H1 (cell line): ENCODE measurements at regions not wholly inside any gene's neighbourhood (a gene's known extent, or its start where the extent isn't known, plus 50 kb on each side); places are given as distances from the start of the nearest gene placed in this dataset.

ENCODE experiments used
- CTCF ChIA-PET: fragments of 300-600 bp; sonication (Branson Sonifier 250); formaldehyde crosslinking; loops from one replicate; lab custom pipeline; 2021; ENCODE audit not compliant: partially characterized antibody; lab: Charles Lee
- POLR2A ChIA-PET: fragments of 300-600 bp; sonication (Branson Sonifier 250); formaldehyde crosslinking; loops from one replicate; lab custom pipeline; 2021; ENCODE audit warnings: inconsistent platforms; ENCODE audit not compliant: partially characterized antibody; lab: Charles Lee
- DNase-seq, 2 experiments: peaks; one replicate each; pipeline versions ENCODE4 v3.0.0 to v3.0.0-alpha.2; 2010 to 2022; ENCODE audit warnings: low spot score in 2 of 2, low read depth in 1 of 2, mixed read lengths in 1 of 2
- FAIRE-seq: peaks from 2 replicates; lab custom pipeline; 2011; peaks lifted over from hg19 to GRCh38; lab: Jason Lieb, UNC
- H2AFZ ChIP-seq: 2 replicates; pipeline ENCODE4 v1.8.1; 2012; ENCODE audit warnings: low read length, inconsistent platforms
- H2AK5ac ChIP-seq: 2 replicates; pipeline ENCODE4 v1.6.1; 2013; ENCODE audit warnings: low read depth, low read length
- H2BK120ac ChIP-seq: replicated peaks from 2 replicates; pipeline ENCODE3; 2013; ENCODE audit warnings: low read depth, low read length, inconsistent platforms
- H2BK12ac ChIP-seq: 2 replicates; pipeline ENCODE4 v1.6.1; 2013; ENCODE audit warnings: low read depth, low read length
- H2BK15ac ChIP-seq: 2 replicates; pipeline ENCODE4 v1.6.1; 2013; ENCODE audit warnings: low read length
- H2BK20ac ChIP-seq: 2 replicates; pipeline ENCODE4 v1.6.1; 2013; ENCODE audit warnings: low read length
- H2BK5ac ChIP-seq: 2 replicates; pipeline ENCODE4 v1.6.1; 2013; ENCODE audit warnings: low read depth, low read length
- H3K14ac ChIP-seq: 2 replicates; pipeline ENCODE4 v1.6.1; 2013; ENCODE audit warnings: inconsistent platforms; ENCODE audit not compliant: insufficient read length
- H3K18ac ChIP-seq: 2 replicates; pipeline ENCODE4 v1.6.1; 2013; ENCODE audit warnings: low read length; ENCODE audit errors: extremely low read depth
- H3K23ac ChIP-seq: 2 replicates; pipeline ENCODE4 v1.6.1; 2013; ENCODE audit warnings: inconsistent platforms; ENCODE audit not compliant: insufficient read length
- H3K23me2 ChIP-seq: 2 replicates; pipeline ENCODE4 v1.6.1; 2013; ENCODE audit warnings: low read depth, low read length
- H3K27ac ChIP-seq: 2 replicates; pipeline ENCODE4 v1.6.1; 2011; ENCODE audit warnings: low read depth, low read length, inconsistent platforms
- H3K27me3 ChIP-seq, 4 experiments: replicated peaks in 1 of 4; 1 replicate in 1 of 4; 2 replicates in 3 of 4; pipeline versions ENCODE4 v1.6.1 to v1.8.1; 2011 to 2013; ENCODE audit warnings: low read length in 3 of 4, mild to moderate bottlenecking in 3 of 4, inconsistent platforms in 2 of 4, mixed read lengths in 2 of 4, moderate library complexity in 1 of 4; ENCODE audit not compliant: control insufficient read depth in 3 of 4, insufficient read depth in 3 of 4; ENCODE audit errors: extremely low read depth in 1 of 4
- H3K36me3 ChIP-seq, 4 experiments: 2 replicates each; pipeline versions ENCODE4 v1.6.1 to v1.8.1; 2011 to 2013; ENCODE audit warnings: mild to moderate bottlenecking in 4 of 4, low read length in 3 of 4, moderate library complexity in 2 of 4, control low read depth in 1 of 4, inconsistent platforms in 1 of 4; ENCODE audit not compliant: insufficient read depth in 4 of 4, control insufficient read depth in 2 of 4
- H3K4ac ChIP-seq: replicated peaks from 2 replicates; pipeline ENCODE3; 2013; ENCODE audit warnings: low read length, low read depth, mixed read lengths, inconsistent platforms; ENCODE audit not compliant: insufficient read length
- H3K4me1 ChIP-seq, 4 experiments: replicated peaks in 1 of 4; 1 replicate in 1 of 4; 2 replicates in 3 of 4; pipeline versions ENCODE4 v1.6.1 to v1.8.1; 2011 to 2013; ENCODE audit warnings: low read length in 3 of 4, inconsistent platforms in 2 of 4, mixed read lengths in 1 of 4; ENCODE audit not compliant: insufficient read depth in 4 of 4, control insufficient read depth in 3 of 4
- H3K4me2 ChIP-seq, 2 experiments: 2 replicates each; pipeline versions ENCODE4 v1.6.1 to v1.8.1; 2011 to 2013; ENCODE audit warnings: low read depth in 2 of 2, low read length in 2 of 2, control low read depth in 1 of 2, inconsistent platforms in 1 of 2, mild to moderate bottlenecking in 1 of 2; ENCODE audit not compliant: insufficient read depth in 1 of 2
- H3K4me3 ChIP-seq, 4 experiments: fragments of 200-600, 300-600 bp in 1 of 4; sonication (generic), shearing (Covaris generic), sonication (Bioruptor Twin) in 1 of 4; 2 replicates each; pipeline versions ENCODE4 v1.5.1 to v1.8.1; 2011 to 2016; ENCODE audit warnings: low read length in 4 of 4, low read depth in 3 of 4, control low read depth in 2 of 4, inconsistent platforms in 2 of 4, mild to moderate bottlenecking in 2 of 4, mixed read lengths in 1 of 4, moderate library complexity in 1 of 4; ENCODE audit not compliant: insufficient read depth in 2 of 4; ENCODE audit errors: extremely low read depth in 1 of 4
- H3K56ac ChIP-seq: replicated peaks from 2 replicates; pipeline ENCODE3; 2013; ENCODE audit warnings: low read depth, mild to moderate bottlenecking, mixed read lengths, low read length, inconsistent platforms; ENCODE audit not compliant: insufficient read length
- H3K79me1 ChIP-seq: 2 replicates; pipeline ENCODE4 v1.6.1; 2013; ENCODE audit warnings: low read depth, low read length, control low read depth
- H3K79me2 ChIP-seq, 2 experiments: 2 replicates each; pipeline versions ENCODE4 v1.6.1 to v1.8.1; 2012 to 2013; ENCODE audit warnings: low read length in 2 of 2, mild to moderate bottlenecking in 2 of 2, inconsistent platforms in 1 of 2; ENCODE audit not compliant: insufficient read depth in 2 of 2, control insufficient read depth in 1 of 2
- H3K9ac ChIP-seq, 4 experiments: replicated peaks in 1 of 4; 1 replicate in 1 of 4; 2 replicates in 3 of 4; pipeline versions ENCODE4 v1.6.1 to v1.8.1; 2011 to 2013; ENCODE audit warnings: low read depth in 3 of 4, low read length in 3 of 4, control low read depth in 2 of 4, mild to moderate bottlenecking in 2 of 4, moderate library complexity in 2 of 4, inconsistent platforms in 1 of 4; ENCODE audit errors: extremely low read depth in 1 of 4
- H3K9me3 ChIP-seq, 2 experiments: 2 replicates each; pipeline versions ENCODE4 v1.6.1 to v1.8.1; 2012 to 2013; ENCODE audit warnings: mild to moderate bottlenecking in 2 of 2, moderate library complexity in 2 of 2, control low read depth in 1 of 2, inconsistent platforms in 1 of 2, low read depth in 1 of 2, low read length in 1 of 2, mixed read lengths in 1 of 2; ENCODE audit not compliant: insufficient read depth in 2 of 2
- H4K20me1 ChIP-seq, 2 experiments: replicated peaks in 1 of 2; 2 replicates each; pipeline versions ENCODE3 to v1.8.1; 2011 to 2013; ENCODE audit warnings: inconsistent platforms in 2 of 2, low read length in 2 of 2, mild to moderate bottlenecking in 1 of 2; ENCODE audit not compliant: insufficient read depth in 2 of 2, control insufficient read depth in 1 of 2
- H4K5ac ChIP-seq: 2 replicates; pipeline ENCODE4 v1.6.1; 2013; ENCODE audit warnings: low read length, low read depth, mixed read lengths, inconsistent platforms; ENCODE audit not compliant: insufficient read length
- H4K8ac ChIP-seq: 2 replicates; pipeline ENCODE4 v1.8.0; 2013; ENCODE audit warnings: mild to moderate bottlenecking, moderate library complexity, low read length, inconsistent platforms; ENCODE audit not compliant: insufficient read depth; ENCODE audit errors: extremely low read depth
- H4K91ac ChIP-seq: replicated peaks from 2 replicates; pipeline ENCODE3; 2013; ENCODE audit warnings: low read length, mixed read lengths, inconsistent platforms; ENCODE audit not compliant: insufficient read length
- BRCA1 ChIP-seq: IDR thresholded peaks from 2 replicates; pipeline ENCODE4 v1.6.1; 2012; ENCODE audit warnings: low read depth, low read length, improper control_type of control experiment
- CHD2 ChIP-seq: IDR thresholded peaks from 2 replicates; pipeline ENCODE4 v1.6.1; 2012; ENCODE audit warnings: low read length, improper control_type of control experiment
- RFX5 ChIP-seq: IDR thresholded peaks from 2 replicates; pipeline ENCODE4 v1.6.1; 2011; ENCODE audit warnings: low read depth, low read length, improper control_type of control experiment, borderline replicate concordance
- TEAD4 ChIP-seq: IDR thresholded peaks from 2 replicates; pipeline ENCODE4 v1.6.1; 2012; ENCODE audit warnings: low read depth, low read length, inconsistent platforms, mixed read lengths
- WGBS, 2 experiments: shearing (Covaris generic) in 1 of 2; methylation state at CpG; one replicate each; pipeline versions ENCODE4 v1.1.6 to v1.1.7; 2013 to 2015; ENCODE audit warnings: low lambda C conversion rate in 2 of 2, mixed read lengths in 2 of 2, inconsistent platforms in 1 of 2, low coverage in 1 of 2, missing lambda C conversion rate in 1 of 2; ENCODE audit not compliant: insufficient replicate concordance in 2 of 2, insufficient coverage in 1 of 2, insufficient read length in 1 of 2; ENCODE audit errors: extremely low coverage in 1 of 2, missing lambda C conversion rate in 1 of 2; 5-methylcytosine and 5-hydroxymethylcytosine counted together

GRCh38 chr2:62347563-62348270 is 151.8 kb downstream of the B3GNT2 start:
- H3K9ac ChIP-seq, result no peak overlapping the region
- CTCF ChIA-PET, result interaction anchor here (0.6 to 1.7 kb wide), 5 partner anchors 14 to 573 kb away, joined by 3 to 5 read pairs (median 3); no protein-coding TSS in a partner anchor

More at GRCh38 chr2:62347563-62348270, 151.8 kb downstream of the B3GNT2 start:
- H3K23me2 ChIP-seq, result no peaks in the 10 kb centered on the region; the same call in 1 of the 2 replicates
- H3K4me1 ChIP-seq, result peaks cover 0 to 4% (median 2%) of the 10 kb centered on the region in 4 experiments; a peak in 3 of 7 replicates
- H3K27ac ChIP-seq, result no peak overlapping the region
- H3K36me3 ChIP-seq, result no peaks in the 10 kb centered on the region
- no peak overlapping the region for H4K91ac ChIP-seq
- FAIRE-seq, result no peak
- no peak overlapping the region for H3K4ac ChIP-seq
- 93% methylated on average over 7 of the region's 7 CpGs; no CpG with 5 or more reads in 1 of the 2 experiments for WGBS, 2 experiments
- no peak overlapping the region for H2BK5ac ChIP-seq
- no peak overlapping the region for H3K23ac ChIP-seq
- no peak overlapping the region; the same call in 1 of the 2 replicates for H2BK12ac ChIP-seq
- no peaks in the 10 kb centered on the region for H3K27me3 ChIP-seq
- no peak overlapping the region for H4K8ac ChIP-seq
- no peak overlapping the region for H2AK5ac ChIP-seq
- DNase-seq, result no peak
- no peak overlapping the region for H2AFZ ChIP-seq
- no peaks in the 10 kb centered on the region for H3K79me2 ChIP-seq
- TF ChIP-seq RFX5 (no peak), BRCA1 (no peak), CHD2 (no peak), TEAD4 (no peak)
- TF ChIP-seq, all 59 proteins: peak for 0
- H3K4me2 ChIP-seq, result no peak overlapping the region
- no peak overlapping the region for H2BK15ac ChIP-seq
- H3K14ac ChIP-seq, result no peak overlapping the region
- no peak overlapping the region for H2BK120ac ChIP-seq
- H3K56ac ChIP-seq, result no peak overlapping the region
- H2BK20ac ChIP-seq, result peak overlapping the region; percentile 50; the same call in 1 of the 2 replicates
- H3K18ac ChIP-seq, result no peak overlapping the region
- POLR2A ChIA-PET, result interaction anchor here (1.2 kb wide), 1 partner anchor 21 kb away, joined by 3 read pairs; no protein-coding TSS in a partner anchor
- H4K20me1 ChIP-seq, result no peaks in the 10 kb centered on the region
- no peak overlapping the region for H3K4me3 ChIP-seq
- peaks cover 0 to 7% of the 10 kb centered on the region in 2 experiments; a peak in 3 of 4 replicates for H3K9me3 ChIP-seq
- H3K79me1 ChIP-seq, result no peaks in the 10 kb centered on the region
- H4K5ac ChIP-seq, result no peak overlapping the region
